ENCODE measurements at regions not wholly inside any gene's neighbourhood (a gene's known extent, or its start where the extent isn't known, plus 50 kb on each side); places are given as distances from the start of the nearest gene placed in this dataset.
A peak's percentile ranks its signal among the peaks of the same experiment; 100 is the strongest.

GRCh38 chr6:53426667-53427270, 78.0 kb upstream of the ELOVL5 start:
- POLR2A ChIA-PET (ENCODE audit: unreplicated experiment): no interaction called here
- intact Hi-C loops (cut with micrococcal nuclease): no loop called here
- Histone ChIP-seq H3K79me2 (ENCODE audit: low read length) (no peaks in the 10 kb centered on the region), H3F3A (ENCODE audit: low read length, unreplicated experiment) (no peaks in the 10 kb centered on the region), H3K9me2 (replicated peaks; ENCODE audit: low read length) (no peaks in the 10 kb centered on the region), H3K4me3 (ENCODE audit: low read length) (no peak overlapping the region), H3K36me3 (ENCODE audit: low read depth, low read length) (no peaks in the 10 kb centered on the region), H2AFZ (ENCODE audit: low read length) (no peak overlapping the region), H4K20me1 (ENCODE audit: low read length) (no peaks in the 10 kb centered on the region), H3K9me3 (ENCODE audit: low read length) (no peaks in the 10 kb centered on the region), H3K9ac (ENCODE audit: low read length) (no peak overlapping the region), H3K27me3 (ENCODE audit: low read length) (no peaks in the 10 kb centered on the region), H3K27ac (ENCODE audit: low read length) (no peak overlapping the region), H3K4me2 (ENCODE audit: low read length) (no peak overlapping the region), H3K4me1 (ENCODE audit: insufficient read depth, low read length) (no peaks in the 10 kb centered on the region)
- no TSS peak for BruUV-seq (replicated peaks)
- no peak for TF ChIP-seq CTCF (conservative IDR thresholded peaks at IDR 0.05; ENCODE audit: low read depth, low read length)
- TF ChIP-seq EZH2phosphoT487 (IDR thresholded peaks at IDR 0.05; ENCODE audit: borderline replicate concordance, low read length): no peak
- TF ChIP-seq EZH2 (IDR thresholded peaks at IDR 0.05; ENCODE audit: low read length, unreplicated experiment): no peak
- ATAC-seq (no peak), DNase-seq (peak; percentile 18)
- CTCF ChIA-PET: no interaction called here

- no TSS peak for BruUV-seq (replicated peaks)
- intact Hi-C loops (cut with micrococcal nuclease): no loop called here
- H2AFZ ChIP-seq (ENCODE audit: low read length): no peak overlapping the region
- no peaks in the 10 kb centered on the region for H3K9me3 ChIP-seq (ENCODE audit: low read length)
- no peak overlapping the region for H3K4me3 ChIP-seq (ENCODE audit: low read length)
- H3K79me2 ChIP-seq (ENCODE audit: low read length): no peaks in the 10 kb centered on the region
- ATAC-seq (no peak), DNase-seq (no peak)
- H3K27ac ChIP-seq (ENCODE audit: low read length): no peak overlapping the region
- H3K9me2 ChIP-seq (replicated peaks; ENCODE audit: low read length): no peaks in the 10 kb centered on the region
- H3K9ac ChIP-seq (ENCODE audit: low read length): no peak overlapping the region
- H4K20me1 ChIP-seq (ENCODE audit: low read length): no peaks in the 10 kb centered on the region
- TF ChIP-seq EZH2 (IDR thresholded peaks at IDR 0.05; ENCODE audit: low read length, unreplicated experiment): no peak
- TF ChIP-seq CTCF (conservative IDR thresholded peaks at IDR 0.05; ENCODE audit: low read depth, low read length): no peak
- no peak for TF ChIP-seq EZH2phosphoT487 (IDR thresholded peaks at IDR 0.05; ENCODE audit: borderline replicate concordance, low read length)
- H3K4me2 ChIP-seq (ENCODE audit: low read length): no peak overlapping the region
- no peaks in the 10 kb centered on the region for H3K27me3 ChIP-seq (ENCODE audit: low read length)
- H3K4me1 ChIP-seq (ENCODE audit: insufficient read depth, low read length): no peaks in the 10 kb centered on the region
- H3K36me3 ChIP-seq (ENCODE audit: low read depth, low read length): no peaks in the 10 kb centered on the region
- ChIA-PET POLR2A (ENCODE audit: unreplicated experiment) (no interaction called here), CTCF (no interaction called here)
- no peaks in the 10 kb centered on the region for H3F3A ChIP-seq (ENCODE audit: low read length, unreplicated experiment)
Observed at GRCh38 chr6:53426117-53426516, 77.4 kb upstream of the ELOVL5 start.

- no peak overlapping the region for H3K9ac ChIP-seq (ENCODE audit: low read length)
- no peaks in the 10 kb centered on the region for H3K79me2 ChIP-seq (ENCODE audit: low read length)
- H3K4me3 ChIP-seq (ENCODE audit: low read length): no peak overlapping the region
- no peaks in the 10 kb centered on the region for H3K4me1 ChIP-seq (ENCODE audit: insufficient read depth, low read length)
- ChIA-PET CTCF (no interaction called here), POLR2A (ENCODE audit: unreplicated experiment) (no interaction called here)
- intact Hi-C loops (cut with micrococcal nuclease): no loop called here
- H2AFZ ChIP-seq (ENCODE audit: low read length): no peak overlapping the region
- no peak overlapping the region for H3K4me2 ChIP-seq (ENCODE audit: low read length)
- no peak for TF ChIP-seq CTCF (conservative IDR thresholded peaks at IDR 0.05; ENCODE audit: low read depth, low read length)
- TF ChIP-seq EZH2 (IDR thresholded peaks at IDR 0.05; ENCODE audit: low read length, unreplicated experiment): no peak
- no peak for TF ChIP-seq EZH2phosphoT487 (IDR thresholded peaks at IDR 0.05; ENCODE audit: borderline replicate concordance, low read length)
- no peaks in the 10 kb centered on the region for H3K27me3 ChIP-seq (ENCODE audit: low read length)
- no peaks in the 10 kb centered on the region for H3K36me3 ChIP-seq (ENCODE audit: low read depth, low read length)
- H3K27ac ChIP-seq (ENCODE audit: low read length): no peak overlapping the region
- DNase-seq: no peak
- no peaks in the 10 kb centered on the region for H4K20me1 ChIP-seq (ENCODE audit: low read length)
- no peaks in the 10 kb centered on the region for H3K9me3 ChIP-seq (ENCODE audit: low read length)
- BruUV-seq (replicated peaks): no TSS peak
- no peaks in the 10 kb centered on the region for H3F3A ChIP-seq (ENCODE audit: low read length, unreplicated experiment)
- no peak for ATAC-seq
- no peaks in the 10 kb centered on the region for H3K9me2 ChIP-seq (replicated peaks; ENCODE audit: low read length)
Observed at GRCh38 chr6:53424976-53425718, 76.4 kb upstream of the ELOVL5 start.

All from PC-3 (cell line).